B cell (primary cell): ENCODE measurements at regions not wholly inside any gene's neighbourhood (a gene's known extent, or its start where the extent isn't known, plus 50 kb on each side); places are given as distances from the start of the nearest gene placed in this dataset.

Source experiments
- EZH2 ChIP-seq: IDR thresholded peaks from 2 replicates; pipeline ENCODE4 v1.6.1; 2012; ENCODE audit warnings: borderline replicate concordance, low read depth, mild to moderate bottlenecking, moderate library complexity, low read length; ENCODE audit not compliant: insufficient read depth, poor library complexity, severe bottlenecking
- TF ChIP-seq, protein P1 (sequence below): fragments of 200-600 bp; IDR thresholded peaks from one replicate; pipeline ENCODE4 v1.8.0; 2022; ENCODE audit warnings: antibody characterized with exemption, mild to moderate bottlenecking

GRCh38 chr2:149709496-149710263 is 122.1 kb upstream of the MMADHC start:
- TF ChIP-seq EZH2 = no peak
- TF ChIP-seq, protein P1, sequence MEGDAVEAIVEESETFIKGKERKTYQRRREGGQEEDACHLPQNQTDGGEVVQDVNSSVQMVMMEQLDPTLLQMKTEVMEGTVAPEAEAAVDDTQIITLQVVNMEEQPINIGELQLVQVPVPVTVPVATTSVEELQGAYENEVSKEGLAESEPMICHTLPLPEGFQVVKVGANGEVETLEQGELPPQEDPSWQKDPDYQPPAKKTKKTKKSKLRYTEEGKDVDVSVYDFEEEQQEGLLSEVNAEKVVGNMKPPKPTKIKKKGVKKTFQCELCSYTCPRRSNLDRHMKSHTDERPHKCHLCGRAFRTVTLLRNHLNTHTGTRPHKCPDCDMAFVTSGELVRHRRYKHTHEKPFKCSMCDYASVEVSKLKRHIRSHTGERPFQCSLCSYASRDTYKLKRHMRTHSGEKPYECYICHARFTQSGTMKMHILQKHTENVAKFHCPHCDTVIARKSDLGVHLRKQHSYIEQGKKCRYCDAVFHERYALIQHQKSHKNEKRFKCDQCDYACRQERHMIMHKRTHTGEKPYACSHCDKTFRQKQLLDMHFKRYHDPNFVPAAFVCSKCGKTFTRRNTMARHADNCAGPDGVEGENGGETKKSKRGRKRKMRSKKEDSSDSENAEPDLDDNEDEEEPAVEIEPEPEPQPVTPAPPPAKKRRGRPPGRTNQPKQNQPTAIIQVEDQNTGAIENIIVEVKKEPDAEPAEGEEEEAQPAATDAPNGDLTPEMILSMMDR = no peak
